Lower lobe of right lung (tissue), 2 donors: ENCODE measurements at regions not wholly inside any gene's neighbourhood (a gene's known extent, or its start where the extent isn't known, plus 50 kb on each side); places are given as distances from the start of the nearest gene placed in this dataset.

Experiments
- ATAC-seq, 2 donors: fragments of 200-7000 bp; cut with Tn5 transposase; one replicate each; pipeline ENCODE4 v1.9.1; 2020 to 2022; ENCODE audit warnings: mild to moderate bottlenecking in 2 of 2, moderate library complexity in 2 of 2
- DNase-seq: peaks from one replicate; pipeline ENCODE4 v3.0.0-alpha.2; 2020
- H3K27ac ChIP-seq: fragments of 200-600 bp; one replicate; pipeline ENCODE4 v1.8.0; 2022
- H3K27me3 ChIP-seq: fragments of 200-600 bp; one replicate; pipeline ENCODE4 v1.8.0; 2022; ENCODE audit warnings: low read depth
- H3K36me3 ChIP-seq: fragments of 200-600 bp; one replicate; pipeline ENCODE4 v1.8.0; 2022; ENCODE audit warnings: mild to moderate bottlenecking
- H3K4me1 ChIP-seq: fragments of 200-600 bp; one replicate; pipeline ENCODE4 v1.8.0; 2022
- H3K4me3 ChIP-seq: fragments of 200-600 bp; one replicate; pipeline ENCODE4 v1.8.0; 2022; ENCODE audit warnings: mild to moderate bottlenecking
- H3K9me3 ChIP-seq: fragments of 200-600 bp; one replicate; pipeline ENCODE4 v1.8.0; 2022
- CTCF ChIP-seq: fragments of 200-600 bp; IDR thresholded peaks from one replicate; pipeline ENCODE4 v1.8.0; 2022; ENCODE audit warnings: antibody characterized with exemption, mild to moderate bottlenecking
- intact Hi-C: fragments of 100-400 bp; cut with DNase I; formaldehyde crosslinking; loops from one replicate; pipeline ENCODE4 v1.11.0; 2022
- donor health status: DM: no; HTN: yes; CAD: no; lungs with severe emphysema.

GRCh38 chr6:156046268-156046665 lies 590.6 kb upstream of the NOX3 start:
- H3K4me3 ChIP-seq: no peak overlapping the region
- no peaks in the 10 kb centered on the region for H3K36me3 ChIP-seq
- no peak for TF ChIP-seq CTCF
- H3K4me1 ChIP-seq: peaks cover 3% of the 10 kb centered on the region
- H3K27me3 ChIP-seq: no peaks in the 10 kb centered on the region
- no peaks in the 10 kb centered on the region for H3K9me3 ChIP-seq
- H3K27ac ChIP-seq: no peak overlapping the region
- ATAC-seq (no peak), DNase-seq (no peak)
- intact Hi-C loops: no loop called here

GRCh38 chr6:156045401-156046267 lies 590.0 kb upstream of the NOX3 start:
- Histone ChIP-seq H3K27ac (no peak overlapping the region), H3K9me3 (no peaks in the 10 kb centered on the region), H3K36me3 (no peaks in the 10 kb centered on the region), H3K27me3 (no peaks in the 10 kb centered on the region), H3K4me1 (peaks cover 3% of the 10 kb centered on the region), H3K4me3 (no peak overlapping the region)
- DNase-seq (no peak), ATAC-seq (no peak)
- intact Hi-C loops: no loop called here
- no peak for TF ChIP-seq CTCF

- intact Hi-C loops: no loop called here
- no peak for ATAC-seq
- Histone ChIP-seq H3K27me3 (no peaks in the 10 kb centered on the region), H3K4me1 (no peaks in the 10 kb centered on the region), H3K4me3 (no peak overlapping the region), H3K9me3 (peaks cover 10% of the 10 kb centered on the region), H3K27ac (no peak overlapping the region), H3K36me3 (no peaks in the 10 kb centered on the region)
- DNase-seq: no peak
- TF ChIP-seq CTCF: no peak
Measured at GRCh38 chr6:156033598-156033997, 578.0 kb upstream of the NOX3 start.

- no peak overlapping the region for H3K27ac ChIP-seq
- no peak for DNase-seq
- peaks cover 10% of the 10 kb centered on the region for H3K9me3 ChIP-seq
- H3K4me1 ChIP-seq: no peaks in the 10 kb centered on the region
- no peak for ATAC-seq
- intact Hi-C loops: no loop called here
- TF ChIP-seq CTCF: no peak
- H3K27me3 ChIP-seq: no peaks in the 10 kb centered on the region
- H3K36me3 ChIP-seq: no peaks in the 10 kb centered on the region
- no peak overlapping the region for H3K4me3 ChIP-seq
Measured at GRCh38 chr6:156031516-156031915, 575.9 kb upstream of the NOX3 start.

- H3K27me3 ChIP-seq: no peaks in the 10 kb centered on the region
- no peak overlapping the region for H3K4me3 ChIP-seq
- no peaks in the 10 kb centered on the region for H3K4me1 ChIP-seq
- no peaks in the 10 kb centered on the region for H3K36me3 ChIP-seq
- intact Hi-C loops: no loop called here
- peaks cover 13% of the 10 kb centered on the region for H3K9me3 ChIP-seq
- ATAC-seq (no peak), DNase-seq (no peak)
- no peak overlapping the region for H3K27ac ChIP-seq
- no peak for TF ChIP-seq CTCF
Measured at GRCh38 chr6:156030053-156030452, 574.4 kb upstream of the NOX3 start.
